HFF-Myc (cell line): ENCODE measurements at regions not wholly inside any gene's neighbourhood (a gene's known extent, or its start where the extent isn't known, plus 50 kb on each side); places are given as distances from the start of the nearest gene placed in this dataset.

Experiments
- DNase-seq: peaks from one replicate; pipeline ENCODE4 v3.0.0-alpha.2; 2011; ENCODE audit warnings: low read depth; ENCODE audit errors: extremely low read depth
- H3K4me3 ChIP-seq: replicated peaks from 2 replicates; pipeline ENCODE4 v1.5.1; 2011; ENCODE audit warnings: low read depth, mild to moderate bottlenecking, control low read depth, low read length
- TF ChIP-seq, protein P1 (sequence below): IDR thresholded peaks from 2 replicates; pipeline ENCODE4 v1.5.1; 2012; ENCODE audit warnings: mild to moderate bottlenecking, low read depth, low read length, control low read depth; ENCODE audit errors: missing control alignments

DNA sequence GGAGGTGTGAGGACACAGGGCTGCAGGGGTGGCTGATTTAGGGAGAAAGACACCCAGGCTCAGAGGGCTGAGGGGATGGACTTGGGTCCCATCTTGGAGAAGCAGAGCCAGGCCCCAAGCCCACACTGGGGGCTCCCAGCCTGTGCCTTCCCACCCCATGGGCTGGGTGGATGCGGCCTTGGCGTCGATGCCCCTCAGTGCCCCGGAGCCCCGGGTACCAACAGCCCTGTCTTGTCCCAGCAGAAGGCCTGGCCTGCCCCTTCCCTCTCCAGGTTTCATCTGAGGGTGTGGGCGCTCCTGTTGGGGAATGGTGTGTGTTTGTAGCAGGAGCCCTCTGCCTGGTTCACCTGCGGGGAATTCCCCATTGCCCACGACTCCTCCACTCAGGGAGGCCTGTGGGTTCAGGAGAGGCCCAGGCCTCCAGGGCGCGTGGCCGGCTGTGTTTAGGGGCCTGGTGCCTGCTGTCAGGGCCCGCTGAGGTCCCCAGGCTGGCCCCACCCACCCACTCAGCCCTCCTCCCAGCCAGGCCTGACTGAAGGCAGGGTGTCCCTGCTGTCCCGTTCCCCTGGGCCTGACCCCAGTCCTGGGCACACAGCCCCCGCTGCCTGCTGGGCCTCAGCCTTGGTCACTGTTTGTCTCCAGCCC lies 51.1 kb upstream of the BEGAIN start:
- H3K4me3 ChIP-seq, result no peak overlapping the region
- no peak for DNase-seq
- TF ChIP-seq, protein P1, sequence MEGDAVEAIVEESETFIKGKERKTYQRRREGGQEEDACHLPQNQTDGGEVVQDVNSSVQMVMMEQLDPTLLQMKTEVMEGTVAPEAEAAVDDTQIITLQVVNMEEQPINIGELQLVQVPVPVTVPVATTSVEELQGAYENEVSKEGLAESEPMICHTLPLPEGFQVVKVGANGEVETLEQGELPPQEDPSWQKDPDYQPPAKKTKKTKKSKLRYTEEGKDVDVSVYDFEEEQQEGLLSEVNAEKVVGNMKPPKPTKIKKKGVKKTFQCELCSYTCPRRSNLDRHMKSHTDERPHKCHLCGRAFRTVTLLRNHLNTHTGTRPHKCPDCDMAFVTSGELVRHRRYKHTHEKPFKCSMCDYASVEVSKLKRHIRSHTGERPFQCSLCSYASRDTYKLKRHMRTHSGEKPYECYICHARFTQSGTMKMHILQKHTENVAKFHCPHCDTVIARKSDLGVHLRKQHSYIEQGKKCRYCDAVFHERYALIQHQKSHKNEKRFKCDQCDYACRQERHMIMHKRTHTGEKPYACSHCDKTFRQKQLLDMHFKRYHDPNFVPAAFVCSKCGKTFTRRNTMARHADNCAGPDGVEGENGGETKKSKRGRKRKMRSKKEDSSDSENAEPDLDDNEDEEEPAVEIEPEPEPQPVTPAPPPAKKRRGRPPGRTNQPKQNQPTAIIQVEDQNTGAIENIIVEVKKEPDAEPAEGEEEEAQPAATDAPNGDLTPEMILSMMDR, result no peak

DNA sequence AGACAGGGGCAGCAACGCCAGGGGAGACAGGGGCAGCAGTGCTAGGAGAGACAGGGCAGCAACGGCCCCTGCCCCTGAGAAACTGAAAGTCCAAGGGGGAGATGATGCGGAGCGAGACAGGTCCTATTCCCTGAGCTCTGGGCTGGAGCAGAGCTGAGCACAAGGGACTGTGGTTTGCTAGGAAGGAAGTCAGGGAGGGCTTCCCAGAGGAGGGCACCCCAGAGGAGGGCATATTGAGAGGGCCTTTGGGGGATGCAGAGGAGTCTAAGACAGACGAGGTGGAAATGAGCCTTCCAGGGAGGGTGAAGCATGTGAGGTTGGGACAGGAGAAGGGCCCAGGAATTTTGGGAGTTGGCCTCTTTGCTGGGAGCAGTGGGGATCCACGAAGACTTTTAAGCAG lies 52.1 kb upstream of the BEGAIN start:
- DNase-seq, result no peak
- H3K4me3 ChIP-seq, result no peak overlapping the region
- TF ChIP-seq, protein P1, result no peak

- TF ChIP-seq, protein P1, result no peak
- DNase-seq, result no peak
- H3K4me3 ChIP-seq, result no peak overlapping the region
Measured at GRCh38 chr14:100640471-100641273, 53.5 kb upstream of the BEGAIN start.

- TF ChIP-seq, protein P1, result no peak
- no peak overlapping the region for H3K4me3 ChIP-seq
- DNase-seq, result no peak
Measured at GRCh38 chr14:100641274-100641860, 54.1 kb upstream of the BEGAIN start.

GRCh38 chr14:100643426-100643825 lies 56.2 kb upstream of the BEGAIN start:
- DNase-seq, result no peak
- no peak overlapping the region for H3K4me3 ChIP-seq
- TF ChIP-seq, protein P1, result no peak

- no peak overlapping the region for H3K4me3 ChIP-seq
- no peak for DNase-seq
- TF ChIP-seq, protein P1, result no peak
Measured at GRCh38 chr14:100644383-100644782, 57.2 kb upstream of the BEGAIN start.
